GM21447 (cell line): ENCODE measurements at regions not wholly inside any gene's neighbourhood (a gene's known extent, or its start where the extent isn't known, plus 50 kb on each side); places are given as distances from the start of the nearest gene placed in this dataset.
"Not testable (repeated sequence)": the region's sequence is repeated elsewhere in the genome, so short reads cannot be mapped to it uniquely, and the experiment has no call there.

Experiments used
- ATAC-seq: cut with Tn5 transposase; IDR thresholded peaks from one replicate; pipeline ENCODE4 v1.9.1; 2021; ENCODE audit not compliant: unreplicated experiment

GRCh38 chr10:53107711-53108110 is 335.1 kb upstream of the MBL2 start:
- no peak for ATAC-seq

- no peak for ATAC-seq
These were observed 329.8 kb upstream of the MBL2 start for GRCh38 chr10:53102424-53102823.

DNA sequence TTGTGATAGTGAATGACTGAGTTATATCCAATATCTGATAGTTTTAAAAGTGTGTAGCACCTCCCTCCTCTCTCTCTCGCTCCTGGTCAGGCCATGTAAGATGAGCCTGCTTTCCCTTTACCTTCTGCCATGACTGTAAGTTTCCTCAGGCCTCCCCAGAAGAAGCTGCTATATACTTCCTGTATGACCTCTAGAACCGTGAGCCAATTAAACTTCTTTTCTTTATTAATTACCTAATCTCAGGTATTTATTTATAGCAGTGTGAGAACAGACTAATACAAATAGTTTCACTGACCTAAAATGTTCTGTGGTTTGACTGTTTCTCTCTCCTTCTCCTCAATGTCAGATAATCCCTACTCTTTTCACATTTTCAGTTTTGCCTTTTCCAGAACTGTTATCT is 321.3 kb upstream of the MBL2 start:
- no peak for ATAC-seq

DNA sequence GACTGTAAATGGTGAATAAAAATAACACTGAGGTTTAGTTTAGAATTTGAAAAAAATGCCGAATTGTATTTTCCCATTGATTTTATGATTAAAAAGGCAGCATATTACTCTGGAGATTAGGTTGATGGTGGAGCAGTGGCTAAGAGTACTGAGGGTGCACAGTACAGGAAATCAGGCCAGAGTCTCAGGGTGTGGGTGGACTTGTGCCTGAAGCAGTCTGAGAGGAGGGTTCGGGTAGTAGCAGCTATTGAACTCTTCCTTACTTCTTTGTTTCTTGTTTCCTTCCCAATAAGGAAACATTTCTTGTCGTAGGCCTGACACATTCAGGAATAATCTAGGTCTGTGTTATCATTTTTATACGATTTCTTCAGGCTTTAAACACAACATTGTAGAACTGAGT is 319.0 kb upstream of the MBL2 start:
- no peak for ATAC-seq

- no peak for ATAC-seq
These were observed 316.4 kb upstream of the MBL2 start for GRCh38 chr10:53088961-53089360.

DNA sequence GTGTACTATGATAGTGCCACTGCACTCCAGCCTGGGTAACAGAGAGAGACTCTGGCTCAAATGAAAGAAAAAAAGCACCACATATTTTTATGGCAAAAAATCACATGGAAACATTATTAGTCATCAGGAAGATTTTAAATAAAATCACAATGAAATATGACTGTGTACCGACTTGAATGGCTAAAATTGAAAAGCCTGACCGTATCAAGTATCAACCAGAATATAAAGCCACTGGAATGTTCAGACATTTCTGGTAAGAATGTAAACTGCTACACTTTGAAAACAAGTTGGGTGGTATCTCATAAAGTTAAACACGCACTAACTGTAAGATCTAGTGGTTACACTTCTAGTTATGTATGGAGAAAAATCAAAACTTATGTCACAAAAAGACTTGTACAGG is 306.7 kb upstream of the MBL2 start:
- no peak for ATAC-seq

GRCh38 chr10:53076948-53077347 is 304.4 kb upstream of the MBL2 start:
- no peak for ATAC-seq

- no peak for ATAC-seq
These were observed 302.9 kb upstream of the MBL2 start for GRCh38 chr10:53075469-53075868.

DNA sequence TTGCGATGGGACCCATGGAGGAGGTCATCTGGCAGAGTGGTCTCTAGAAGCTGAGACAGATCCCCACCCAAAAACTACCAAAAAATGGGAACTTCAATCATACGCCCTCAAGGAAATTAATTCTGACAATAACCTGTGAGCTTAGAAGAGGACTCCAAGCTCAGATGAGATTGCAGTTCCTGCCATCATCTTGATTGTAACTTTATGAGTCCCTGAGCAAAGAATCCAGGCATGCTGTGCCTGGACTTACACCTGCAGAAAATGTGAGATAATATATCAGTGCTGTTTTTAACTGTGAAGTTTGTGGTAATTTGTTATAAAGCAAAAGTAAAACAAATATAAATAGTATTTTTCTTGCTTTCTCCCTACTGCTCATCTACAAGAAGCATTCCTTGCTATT is 299.6 kb upstream of the MBL2 start:
- no peak for ATAC-seq

DNA sequence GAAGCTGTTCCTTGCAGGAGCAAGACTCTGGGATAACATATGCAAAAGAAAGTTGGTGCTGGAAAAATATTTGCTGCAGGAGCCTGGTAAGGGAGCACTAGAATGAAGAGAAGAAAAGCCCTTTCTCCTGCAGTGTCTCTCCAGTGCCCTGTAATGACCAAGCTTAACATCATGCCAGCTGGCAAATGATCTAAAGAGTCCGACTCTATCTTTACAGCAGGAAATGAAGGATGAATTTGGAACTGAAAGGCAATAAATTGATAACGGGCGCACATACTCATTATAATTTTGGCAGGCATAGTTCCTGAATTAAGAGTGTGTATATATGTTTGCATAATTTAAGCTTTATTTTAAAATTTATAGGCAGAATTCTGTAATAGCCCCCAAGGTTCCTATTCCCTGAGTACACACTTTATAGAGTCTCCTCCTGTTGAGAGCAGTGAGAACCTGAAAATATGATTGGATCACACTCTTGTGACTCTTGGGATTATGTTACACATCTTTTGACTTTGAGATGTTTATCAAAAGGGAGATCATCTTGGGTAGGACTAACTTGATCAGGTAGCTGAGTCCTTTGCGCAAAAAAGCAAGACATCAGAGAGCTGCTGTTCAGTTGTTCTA is 299.0 kb upstream of the MBL2 start:
- no peak for ATAC-seq

GRCh38 chr10:53069013-53069412 is 296.4 kb upstream of the MBL2 start:
- ATAC-seq, result no peak

DNA sequence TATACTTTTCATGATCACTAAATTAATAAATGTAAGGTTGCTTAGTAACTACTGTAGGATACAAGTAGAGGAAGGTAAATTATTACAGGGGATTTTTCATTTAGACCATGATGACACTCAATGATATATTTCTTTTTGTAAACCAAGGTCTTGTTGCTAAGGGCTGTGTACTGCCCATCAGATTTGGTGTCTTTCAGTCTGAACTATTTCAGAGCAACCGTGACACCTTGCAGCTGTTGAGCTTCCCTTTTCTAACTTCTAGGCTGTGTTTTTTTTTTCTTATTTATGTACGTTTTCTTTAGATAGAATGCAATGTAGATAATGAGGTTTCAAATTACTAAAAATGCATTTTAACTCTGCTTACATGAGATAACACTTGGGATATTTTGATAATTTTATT is 292.0 kb upstream of the MBL2 start:
- ATAC-seq, result no peak

DNA sequence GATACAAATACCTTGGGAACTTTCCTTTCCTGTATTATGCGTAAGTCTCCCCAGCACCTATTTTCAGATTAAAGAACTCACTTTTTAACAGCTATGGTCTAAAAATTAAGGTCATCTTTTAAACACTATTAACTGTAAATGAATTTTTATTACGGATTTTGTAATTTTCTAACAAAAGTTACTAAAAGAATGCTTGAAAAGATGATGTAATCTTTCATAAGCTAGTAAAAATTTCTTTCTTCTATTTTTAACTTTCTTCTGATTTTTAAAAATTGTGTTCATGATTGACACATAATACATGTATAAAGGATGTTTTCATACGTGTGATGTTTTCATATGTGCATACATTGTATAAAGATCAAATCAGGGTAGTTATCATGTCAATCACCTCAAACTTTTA is 291.2 kb upstream of the MBL2 start:
- ATAC-seq, result no peak

DNA sequence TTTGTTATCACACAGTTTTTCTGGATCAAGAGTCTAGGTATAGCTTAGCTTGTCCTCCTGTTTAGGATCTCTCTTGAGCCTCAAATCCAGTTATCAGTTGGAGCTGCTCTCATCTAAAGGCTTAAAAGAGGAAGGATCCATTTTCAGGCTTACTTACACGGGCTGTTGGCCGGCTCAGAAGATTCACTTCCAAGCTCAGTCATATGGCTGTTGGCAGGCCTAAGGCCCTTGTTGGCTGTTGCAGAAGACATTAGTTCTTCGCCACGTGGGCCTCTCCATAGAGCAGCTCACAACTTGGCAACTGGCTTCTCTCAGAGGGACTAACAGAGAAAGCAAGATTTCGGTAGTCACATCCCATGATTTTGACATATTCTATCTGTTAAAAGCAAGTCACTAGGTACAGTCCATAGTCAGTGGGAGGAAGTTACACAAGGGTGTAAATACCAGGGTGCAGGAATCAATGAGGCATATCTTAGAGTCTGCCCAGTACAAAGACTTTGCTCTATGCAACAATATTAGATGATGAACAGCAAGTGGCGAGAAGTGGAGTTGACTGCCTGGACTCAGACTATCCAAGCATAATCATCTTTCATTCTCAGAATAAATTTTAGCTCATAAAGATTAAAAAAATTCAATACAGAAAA is 280.1 kb upstream of the MBL2 start:
- ATAC-seq, result no peak

GRCh38 chr10:53045315-53045714 is 272.7 kb upstream of the MBL2 start:
- no peak for ATAC-seq

DNA sequence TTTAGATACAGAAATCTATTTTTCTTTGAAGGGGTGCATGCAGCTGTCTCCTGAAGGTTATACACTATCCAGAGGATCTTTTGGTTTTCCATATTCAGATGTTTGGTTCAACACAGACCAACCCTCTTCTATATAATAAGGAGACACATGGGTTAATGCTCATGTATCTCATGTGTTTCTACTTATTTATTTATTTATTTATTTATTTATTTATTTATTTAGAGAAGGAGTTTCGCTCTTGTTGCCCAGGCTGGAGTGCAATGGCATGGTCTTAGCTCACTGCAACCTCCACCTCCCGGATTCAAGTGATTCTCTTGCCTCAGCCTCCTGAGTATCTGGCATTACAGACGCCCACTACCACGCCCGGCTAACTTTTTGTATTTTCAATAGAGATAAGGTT is 263.2 kb upstream of the MBL2 start:
- not testable (repeated sequence) for ATAC-seq

DNA sequence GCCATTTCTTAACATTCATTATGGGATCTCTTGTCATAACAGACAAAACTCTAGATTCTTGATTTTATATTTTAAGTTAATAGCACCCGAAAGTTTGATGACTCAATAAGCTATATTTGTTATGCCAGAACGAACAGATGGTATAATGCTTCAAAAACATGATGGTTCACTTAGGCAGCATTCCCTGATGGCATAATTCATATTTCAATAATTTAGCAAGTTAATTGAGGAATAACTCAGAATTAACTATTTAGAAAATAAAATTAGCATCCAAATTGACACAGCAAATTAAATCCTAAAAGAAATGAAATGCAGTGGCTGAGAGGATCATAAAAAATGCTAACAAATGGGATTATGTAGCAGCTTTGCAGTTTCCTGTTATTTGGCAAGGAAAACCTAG is 260.8 kb upstream of the MBL2 start:
- no peak for ATAC-seq

- not testable (repeated sequence) for ATAC-seq
These were observed 257.6 kb upstream of the MBL2 start for GRCh38 chr10:53029872-53030849.

DNA sequence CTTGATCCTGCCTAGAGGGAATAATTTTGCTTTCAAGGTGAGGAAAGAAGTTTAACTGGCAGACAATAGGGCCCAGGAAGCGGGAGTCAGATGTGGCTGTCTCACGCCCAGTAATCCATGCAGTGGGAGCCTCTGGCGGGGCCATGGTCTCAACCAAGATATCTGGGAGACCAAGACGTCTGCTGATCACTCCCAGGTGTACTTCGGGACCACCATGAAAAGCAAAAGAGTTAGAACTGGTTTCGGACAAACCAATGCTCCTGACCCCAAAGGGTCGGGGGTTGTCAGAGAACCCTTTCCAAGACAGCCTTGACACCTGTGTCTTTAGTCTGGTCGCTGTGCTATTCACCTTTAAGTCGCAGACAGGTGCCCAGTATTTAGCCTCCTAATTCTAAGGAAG is 256.9 kb upstream of the MBL2 start:
- no peak for ATAC-seq

- not testable (repeated sequence) for ATAC-seq
These were observed 253.2 kb upstream of the MBL2 start for GRCh38 chr10:53025765-53026164.

DNA sequence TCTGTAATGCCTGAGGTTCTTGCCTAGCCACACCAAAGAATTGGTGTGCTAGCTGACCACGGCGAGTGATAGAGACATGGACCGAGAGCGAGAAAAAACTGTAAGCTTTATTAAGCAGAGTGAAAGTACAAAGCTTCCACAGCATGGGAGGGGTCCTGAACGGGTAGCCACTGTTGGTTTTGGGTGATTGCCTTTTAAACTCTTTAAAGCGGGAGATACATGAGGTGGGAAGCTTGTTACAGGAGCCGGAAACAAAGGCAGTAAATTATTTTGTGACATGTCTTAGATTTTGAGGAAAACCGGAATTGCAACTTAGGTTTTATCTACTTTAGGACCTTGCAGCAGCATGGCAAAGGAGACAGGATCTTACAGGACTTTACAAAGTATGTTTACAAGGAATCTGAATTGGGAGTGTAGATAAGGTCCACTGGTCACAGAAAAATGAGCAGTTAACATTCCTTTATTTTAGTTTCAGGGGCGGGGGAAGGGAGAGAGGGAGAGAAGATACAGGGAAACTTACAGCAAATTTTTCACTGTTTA is 252.7 kb upstream of the MBL2 start:
- no peak for ATAC-seq

- no peak for ATAC-seq
These were observed 250.8 kb upstream of the MBL2 start for GRCh38 chr10:53023411-53023810.
